ENCODE measurements at regions not wholly inside any gene's neighbourhood (a gene's known extent, or its start where the extent isn't known, plus 50 kb on each side); places are given as distances from the start of the nearest gene placed in this dataset.

GRCh38 chr21:27045281-27045985 lies 78.5 kb upstream of the ADAMTS5 start:
- Histone ChIP-seq H3K27ac (ENCODE audit: low read length) (no peak overlapping the region), H3K9me3 (ENCODE audit: control insufficient read depth, insufficient read depth, low read depth, low read length) (no peaks in the 10 kb centered on the region), H3K36me3 (ENCODE audit: control insufficient read depth, insufficient read depth, low read length) (no peaks in the 10 kb centered on the region), H3K4me1 (ENCODE audit: control insufficient read depth, insufficient read depth, low read length) (no peaks in the 10 kb centered on the region), H3K4me3 (ENCODE audit: low read depth in 2 of 2, low read length in 2 of 2) (no peak overlapping the region), H3K27me3 (ENCODE audit: control insufficient read depth, insufficient read depth, low read length) (no peaks in the 10 kb centered on the region)
- POLR2A ChIA-PET: no interaction called here
- DNase-seq (ENCODE audit: low read depth, low spot score) (no peak), ATAC-seq (no peak)
- TF ChIP-seq, protein P1, sequence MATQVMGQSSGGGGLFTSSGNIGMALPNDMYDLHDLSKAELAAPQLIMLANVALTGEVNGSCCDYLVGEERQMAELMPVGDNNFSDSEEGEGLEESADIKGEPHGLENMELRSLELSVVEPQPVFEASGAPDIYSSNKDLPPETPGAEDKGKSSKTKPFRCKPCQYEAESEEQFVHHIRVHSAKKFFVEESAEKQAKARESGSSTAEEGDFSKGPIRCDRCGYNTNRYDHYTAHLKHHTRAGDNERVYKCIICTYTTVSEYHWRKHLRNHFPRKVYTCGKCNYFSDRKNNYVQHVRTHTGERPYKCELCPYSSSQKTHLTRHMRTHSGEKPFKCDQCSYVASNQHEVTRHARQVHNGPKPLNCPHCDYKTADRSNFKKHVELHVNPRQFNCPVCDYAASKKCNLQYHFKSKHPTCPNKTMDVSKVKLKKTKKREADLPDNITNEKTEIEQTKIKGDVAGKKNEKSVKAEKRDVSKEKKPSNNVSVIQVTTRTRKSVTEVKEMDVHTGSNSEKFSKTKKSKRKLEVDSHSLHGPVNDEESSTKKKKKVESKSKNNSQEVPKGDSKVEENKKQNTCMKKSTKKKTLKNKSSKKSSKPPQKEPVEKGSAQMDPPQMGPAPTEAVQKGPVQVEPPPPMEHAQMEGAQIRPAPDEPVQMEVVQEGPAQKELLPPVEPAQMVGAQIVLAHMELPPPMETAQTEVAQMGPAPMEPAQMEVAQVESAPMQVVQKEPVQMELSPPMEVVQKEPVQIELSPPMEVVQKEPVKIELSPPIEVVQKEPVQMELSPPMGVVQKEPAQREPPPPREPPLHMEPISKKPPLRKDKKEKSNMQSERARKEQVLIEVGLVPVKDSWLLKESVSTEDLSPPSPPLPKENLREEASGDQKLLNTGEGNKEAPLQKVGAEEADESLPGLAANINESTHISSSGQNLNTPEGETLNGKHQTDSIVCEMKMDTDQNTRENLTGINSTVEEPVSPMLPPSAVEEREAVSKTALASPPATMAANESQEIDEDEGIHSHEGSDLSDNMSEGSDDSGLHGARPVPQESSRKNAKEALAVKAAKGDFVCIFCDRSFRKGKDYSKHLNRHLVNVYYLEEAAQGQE (IDR thresholded peaks at IDR 0.05; ENCODE audit: insufficient read depth in 1 of 2, low read depth in 2 of 2, low read length in 1 of 2): no peak
- TF ChIP-seq CTCF (IDR thresholded peaks at IDR 0.05) (no peak), SIN3A (IDR thresholded peaks at IDR 0.05; ENCODE audit: borderline replicate concordance, insufficient read depth, low read depth, low read length) (no peak), POLR2AphosphoS5 (IDR thresholded peaks at IDR 0.05; ENCODE audit: low read depth, low read length) (no peak), TCF7L2 (IDR thresholded peaks at IDR 0.05; ENCODE audit: low read depth, low read length) (no peak)
- CTCF ChIA-PET: no interaction called here
- in situ Hi-C loops (cut with HindIII; ENCODE audit: low pct_unique_long_range_greater_than_20kb, low sequenced_read_pairs) (no loop called here), intact Hi-C loops (cut with micrococcal nuclease; ENCODE audit: unreplicated experiment) (no loop called here)
- BruUV-seq (replicated peaks): no TSS peak

DNA sequence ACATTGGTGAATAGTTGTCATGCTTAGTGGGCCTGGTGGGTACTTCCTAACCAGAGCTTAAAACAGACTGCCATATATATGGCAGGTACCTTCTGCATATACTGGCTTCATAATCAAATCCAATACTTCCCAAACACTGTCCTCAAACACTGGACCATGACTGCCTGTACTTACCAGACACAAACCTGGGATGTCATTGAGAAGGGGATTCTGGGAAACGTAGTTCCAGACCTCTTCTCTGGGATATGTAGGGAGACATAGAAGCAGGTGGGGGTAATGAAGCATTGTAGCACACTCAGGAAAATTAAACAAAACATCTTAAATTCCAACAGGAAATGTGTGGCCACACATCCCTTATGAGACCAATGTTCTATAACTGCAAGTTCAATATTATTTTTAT lies 76.5 kb upstream of the ADAMTS5 start:
- Histone ChIP-seq H3K36me3 (ENCODE audit: control insufficient read depth, insufficient read depth, low read length) (no peaks in the 10 kb centered on the region), H3K4me3 (ENCODE audit: low read depth in 2 of 2, low read length in 2 of 2) (no peak overlapping the region), H3K4me1 (ENCODE audit: control insufficient read depth, insufficient read depth, low read length) (no peaks in the 10 kb centered on the region), H3K9me3 (ENCODE audit: control insufficient read depth, insufficient read depth, low read depth, low read length) (no peaks in the 10 kb centered on the region), H3K27me3 (ENCODE audit: control insufficient read depth, insufficient read depth, low read length) (no peaks in the 10 kb centered on the region), H3K27ac (ENCODE audit: low read length) (no peak overlapping the region)
- ChIA-PET CTCF (no interaction called here), POLR2A (no interaction called here)
- TF ChIP-seq, protein P1 (IDR thresholded peaks at IDR 0.05; ENCODE audit: insufficient read depth in 1 of 2, low read depth in 2 of 2, low read length in 1 of 2): no peak
- TF ChIP-seq CTCF (IDR thresholded peaks at IDR 0.05): no peak
- no peak for TF ChIP-seq SIN3A (IDR thresholded peaks at IDR 0.05; ENCODE audit: borderline replicate concordance, insufficient read depth, low read depth, low read length)
- no peak for TF ChIP-seq POLR2AphosphoS5 (IDR thresholded peaks at IDR 0.05; ENCODE audit: low read depth, low read length)
- no peak for TF ChIP-seq TCF7L2 (IDR thresholded peaks at IDR 0.05; ENCODE audit: low read depth, low read length)
- no TSS peak for BruUV-seq (replicated peaks)
- ATAC-seq (no peak), DNase-seq (ENCODE audit: low read depth, low spot score) (no peak)
- intact Hi-C loops (cut with micrococcal nuclease; ENCODE audit: unreplicated experiment): no loop called here
- in situ Hi-C loops (cut with HindIII; ENCODE audit: low pct_unique_long_range_greater_than_20kb, low sequenced_read_pairs): no loop called here
